WTC11 (cell line): ENCODE measurements at regions not wholly inside any gene's neighbourhood (a gene's known extent, or its start where the extent isn't known, plus 50 kb on each side); places are given as distances from the start of the nearest gene placed in this dataset.

Source experiments
- ATAC-seq: fragments of 200-7000 bp; cut with Tn5 transposase; 2 replicates; pipeline ENCODE4 v1.10.0; 2021; ENCODE audit warnings: mild to moderate bottlenecking, moderate library complexity
- CTCF ChIA-PET: fragments of 300-600 bp; sonication (Branson Sonifier 250); formaldehyde crosslinking; loops from one replicate; lab custom pipeline; 2021; ENCODE audit warnings: antibody characterized with exemption; lab: Charles Lee
- POLR2A ChIA-PET: fragments of 350-600 bp; sonication (Branson Sonifier 250); formaldehyde crosslinking; loops from one replicate; lab custom pipeline; 2021; ENCODE audit warnings: antibody characterized with exemption; lab: Charles Lee
- DNase-seq: peaks from one replicate; pipeline ENCODE4 v3.0.0; 2021; ENCODE audit warnings: low spot score
- H3K27ac Mint-ChIP-seq: 2 replicates; pipeline ENCODE4 v1.8.0; 2021; ENCODE audit warnings: mixed read lengths
- H3K27me3 Mint-ChIP-seq: 2 replicates; pipeline ENCODE4 v1.8.0; 2021; ENCODE audit warnings: low read depth, mild to moderate bottlenecking, moderate library complexity, mixed read lengths
- H3K36me3 Mint-ChIP-seq: 2 replicates; pipeline ENCODE4 v1.8.0; 2021; ENCODE audit warnings: mixed read lengths
- H3K4me1 Mint-ChIP-seq: 2 replicates; pipeline ENCODE4 v1.8.0; 2022; ENCODE audit warnings: mixed read lengths
- H3K4me3 Mint-ChIP-seq: 2 replicates; pipeline ENCODE4 v1.8.0; 2021; ENCODE audit warnings: mild to moderate bottlenecking, moderate library complexity, mixed read lengths
- H3K9me3 Mint-ChIP-seq: 2 replicates; pipeline ENCODE4 v1.8.0; 2021; ENCODE audit warnings: mixed read lengths
- ARID4B ChIP-seq: sonication (generic); formaldehyde crosslinking; IDR thresholded peaks from 2 replicates; pipeline ENCODE4 v1.8.0; 2023; ENCODE audit warnings: missing genetic modification reagents, mild to moderate bottlenecking, borderline replicate concordance
- CDX4 ChIP-seq: fragments of 250-450 bp; sonication (Bioruptor Pico); IDR thresholded peaks from 2 replicates; pipeline ENCODE4 v1.9.0; 2021; ENCODE audit warnings: moderate library complexity, mild to moderate bottlenecking, inconsistent platforms, borderline replicate concordance
- CREB1 ChIP-seq: sonication (generic); formaldehyde crosslinking; IDR thresholded peaks from 2 replicates; pipeline ENCODE4 v1.8.0; 2023; ENCODE audit warnings: mild to moderate bottlenecking, missing genetic modification reagents
- E2F5 ChIP-seq: sonication (generic); formaldehyde crosslinking; IDR thresholded peaks from 2 replicates; pipeline ENCODE4 v1.8.1; 2022; ENCODE audit warnings: mild to moderate bottlenecking, moderate library complexity, missing genetic modification reagents
- ETV6 ChIP-seq: sonication (generic); formaldehyde crosslinking; IDR thresholded peaks from 2 replicates; pipeline ENCODE4 v1.8.1; 2022; ENCODE audit warnings: mild to moderate bottlenecking, missing genetic modification reagents
- FOXJ3 ChIP-seq: sonication (generic); formaldehyde crosslinking; IDR thresholded peaks from 2 replicates; pipeline ENCODE4 v1.9.0; 2021; ENCODE audit warnings: missing genetic modification reagents, mild to moderate bottlenecking, borderline replicate concordance
- FOXK1 ChIP-seq: sonication (generic); formaldehyde crosslinking; IDR thresholded peaks from 2 replicates; pipeline ENCODE4 v1.8.0; 2022; ENCODE audit warnings: mild to moderate bottlenecking, moderate library complexity, missing genetic modification reagents
- HMGA2 ChIP-seq: fragments of 250-450 bp; sonication (Bioruptor Pico); IDR thresholded peaks from 2 replicates; pipeline ENCODE4 v1.4.0; 2021; ENCODE audit warnings: mild to moderate bottlenecking, moderate library complexity
- HMGXB4 ChIP-seq: sonication (generic); formaldehyde crosslinking; IDR thresholded peaks from 2 replicates; pipeline ENCODE4 v1.8.1; 2023; ENCODE audit warnings: mild to moderate bottlenecking, moderate library complexity, missing genetic modification reagents
- IRF2 ChIP-seq: sonication (generic); formaldehyde crosslinking; IDR thresholded peaks from 2 replicates; pipeline ENCODE4 v1.8.0; 2022; ENCODE audit warnings: low read depth, missing genetic modification reagents, borderline replicate concordance
- JAZF1 ChIP-seq: fragments of 250-450 bp; sonication (Bioruptor Pico); IDR thresholded peaks from 2 replicates; pipeline ENCODE4 v1.9.0; 2021; ENCODE audit warnings: moderate library complexity, mild to moderate bottlenecking, inconsistent platforms
- PRRX2 ChIP-seq: fragments of 250-450 bp; sonication (Bioruptor Pico); IDR thresholded peaks from 2 replicates; pipeline ENCODE4 v1.8.0; 2021; ENCODE audit warnings: mild to moderate bottlenecking
- RELA ChIP-seq: sonication (generic); formaldehyde crosslinking; IDR thresholded peaks from 2 replicates; pipeline ENCODE4 v1.8.1; 2022; ENCODE audit warnings: missing genetic modification reagents, mild to moderate bottlenecking, borderline replicate concordance
- SOX15 ChIP-seq: fragments of 250-450 bp; sonication (Bioruptor Pico); IDR thresholded peaks from 2 replicates; pipeline ENCODE4 v1.9.0; 2021; ENCODE audit warnings: mild to moderate bottlenecking
- SP1 ChIP-seq: sonication (generic); formaldehyde crosslinking; conservative IDR thresholded peaks from 2 replicates; pipeline ENCODE4 v1.8.1; 2022; ENCODE audit warnings: missing genetic modification reagents
- ZBTB21 ChIP-seq: sonication (generic); formaldehyde crosslinking; IDR thresholded peaks from 2 replicates; pipeline ENCODE4 v1.8.1; 2023; ENCODE audit warnings: mild to moderate bottlenecking, missing genetic modification reagents, borderline replicate concordance
- ZNF416 ChIP-seq: fragments of 250-450 bp; sonication (Bioruptor Pico); IDR thresholded peaks from 2 replicates; pipeline ENCODE4 v1.9.0; 2021; ENCODE audit warnings: mild to moderate bottlenecking, inconsistent platforms
- ZNF423 ChIP-seq: fragments of 250-450 bp; sonication (Bioruptor Pico); IDR thresholded peaks from 2 replicates; pipeline ENCODE4 v2.1.2; 2022; ENCODE audit warnings: mild to moderate bottlenecking, moderate library complexity
- ZNF532 ChIP-seq: fragments of 250-450 bp; sonication (Bioruptor Pico); IDR thresholded peaks from 2 replicates; pipeline ENCODE4 v1.9.0; 2021; ENCODE audit warnings: mild to moderate bottlenecking, borderline replicate concordance

- Mint-ChIP-seq H3K27ac (no peak overlapping the region), H3K36me3 (peaks cover 15% of the 10 kb centered on the region), H3K4me3 (no peak overlapping the region), H3K9me3 (peaks cover 32% of the 10 kb centered on the region), H3K27me3 (no peaks in the 10 kb centered on the region), H3K4me1 (no peaks in the 10 kb centered on the region)
- ATAC-seq (no peak), DNase-seq (no peak)
- TF ChIP-seq ZNF416 (CRISPR knock-in tag), result no peak
- no peak for TF ChIP-seq ZNF423
- no peak for TF ChIP-seq HMGXB4 (CRISPR knock-in tag)
- no peak for TF ChIP-seq PRRX2 (CRISPR knock-in tag)
- CTCF ChIA-PET, result no interaction called here
- POLR2A ChIA-PET, result interaction anchor here (0.7 kb wide), 1 partner anchor 41 kb away, joined by 5 read pairs; no protein-coding TSS in a partner anchor
These were observed 349.8 kb upstream of the ARID1B start for GRCh38 chr6:156427345-156427744.

GRCh38 chr6:156425359-156426020, 351.7 kb upstream of the ARID1B start:
- ATAC-seq, result no peak
- CTCF ChIA-PET, result no interaction called here
- no peak overlapping the region for H3K4me3 Mint-ChIP-seq
- no peaks in the 10 kb centered on the region for H3K4me1 Mint-ChIP-seq
- POLR2A ChIA-PET, result no interaction called here
- H3K36me3 Mint-ChIP-seq, result peaks cover 20% of the 10 kb centered on the region
- TF ChIP-seq HMGA2 (CRISPR knock-in tag) (no peak), SOX15 (no peak)
- TF ChIP-seq, all 79 proteins: peak for 0
- no peak for DNase-seq
- Mint-ChIP-seq H3K27me3 (no peaks in the 10 kb centered on the region), H3K27ac (no peak overlapping the region), H3K9me3 (peaks cover 48% of the 10 kb centered on the region)

- Mint-ChIP-seq H3K4me3 (no peak overlapping the region), H3K27ac (no peak overlapping the region), H3K9me3 (peaks cover 39% of the 10 kb centered on the region), H3K36me3 (peaks cover 20% of the 10 kb centered on the region), H3K4me1 (no peaks in the 10 kb centered on the region), H3K27me3 (no peaks in the 10 kb centered on the region)
- TF ChIP-seq FOXK1 (CRISPR knock-in tag), result no peak
- TF ChIP-seq CREB1 (CRISPR knock-in tag), result no peak
- TF ChIP-seq JAZF1, result no peak
- no peak for TF ChIP-seq ZBTB21
- TF ChIP-seq IRF2 (CRISPR knock-in tag), result no peak
- TF ChIP-seq ARID4B (CRISPR knock-in tag), result no peak
- no peak for TF ChIP-seq SP1
- TF ChIP-seq E2F5, result no peak
- ChIA-PET CTCF (no interaction called here), POLR2A (no interaction called here)
- ATAC-seq, result no peak
- no peak for DNase-seq
These were observed 353.3 kb upstream of the ARID1B start for GRCh38 chr6:156423829-156424228.

- Mint-ChIP-seq H3K27ac (no peak overlapping the region), H3K4me3 (no peak overlapping the region), H3K27me3 (no peaks in the 10 kb centered on the region), H3K9me3 (peaks cover 39% of the 10 kb centered on the region), H3K36me3 (peaks cover 20% of the 10 kb centered on the region), H3K4me1 (no peaks in the 10 kb centered on the region)
- CTCF ChIA-PET, result no interaction called here
- DNase-seq (no peak), ATAC-seq (no peak)
- POLR2A ChIA-PET, result interaction anchor here (0.6 kb wide), 1 partner anchor 42 kb away, joined by 5 read pairs; no protein-coding TSS in a partner anchor
- TF ChIP-seq FOXJ3 (CRISPR knock-in tag) (no peak), RELA (CRISPR knock-in tag) (no peak), ZNF532 (no peak), ETV6 (CRISPR knock-in tag) (no peak), CDX4 (no peak)
These were observed 354.1 kb upstream of the ARID1B start for GRCh38 chr6:156423075-156423474.
